ENCODE measurements at regions not wholly inside any gene's neighbourhood (a gene's known extent, or its start where the extent isn't known, plus 50 kb on each side); places are given as distances from the start of the nearest gene placed in this dataset.

GRCh38 chr5:91670122-91670521 is 287.0 kb upstream of the ARRDC3 start:
- TF ChIP-seq POLR2AphosphoS5 (IDR thresholded peaks at IDR 0.05) (no peak), POLR2A (IDR thresholded peaks at IDR 0.05) (no peak)
- TF ChIP-seq, protein P1, sequence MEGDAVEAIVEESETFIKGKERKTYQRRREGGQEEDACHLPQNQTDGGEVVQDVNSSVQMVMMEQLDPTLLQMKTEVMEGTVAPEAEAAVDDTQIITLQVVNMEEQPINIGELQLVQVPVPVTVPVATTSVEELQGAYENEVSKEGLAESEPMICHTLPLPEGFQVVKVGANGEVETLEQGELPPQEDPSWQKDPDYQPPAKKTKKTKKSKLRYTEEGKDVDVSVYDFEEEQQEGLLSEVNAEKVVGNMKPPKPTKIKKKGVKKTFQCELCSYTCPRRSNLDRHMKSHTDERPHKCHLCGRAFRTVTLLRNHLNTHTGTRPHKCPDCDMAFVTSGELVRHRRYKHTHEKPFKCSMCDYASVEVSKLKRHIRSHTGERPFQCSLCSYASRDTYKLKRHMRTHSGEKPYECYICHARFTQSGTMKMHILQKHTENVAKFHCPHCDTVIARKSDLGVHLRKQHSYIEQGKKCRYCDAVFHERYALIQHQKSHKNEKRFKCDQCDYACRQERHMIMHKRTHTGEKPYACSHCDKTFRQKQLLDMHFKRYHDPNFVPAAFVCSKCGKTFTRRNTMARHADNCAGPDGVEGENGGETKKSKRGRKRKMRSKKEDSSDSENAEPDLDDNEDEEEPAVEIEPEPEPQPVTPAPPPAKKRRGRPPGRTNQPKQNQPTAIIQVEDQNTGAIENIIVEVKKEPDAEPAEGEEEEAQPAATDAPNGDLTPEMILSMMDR (IDR thresholded peaks at IDR 0.05 in 8 of 11, conservative IDR thresholded peaks at IDR 0.05 in 3 of 11), result no peak
- Histone ChIP-seq H3K27ac (no peak overlapping the region), H3K36me3 (no peaks in the 10 kb centered on the region), H3K9me3 (no peaks in the 10 kb centered on the region), H3K4me1 (no peaks in the 10 kb centered on the region), H3K4me3 (no peak overlapping the region), H3K27me3 (replicated peaks in 1 of 7) (no peaks in the 10 kb centered on the region)
- intact Hi-C loops (cut with DNase I; ENCODE audit: low total_unique reads), result no loop called here
- no peak for DNase-seq
- 82 to 94% (median 83%) methylated on average over 2 of the region's 2 CpGs for WGBS, 5 donors

GRCh38 chr5:91668261-91668660 is 285.1 kb upstream of the ARRDC3 start:
- H3K4me1 ChIP-seq, result no peaks in the 10 kb centered on the region
- H3K36me3 ChIP-seq, result no peaks in the 10 kb centered on the region

DNA sequence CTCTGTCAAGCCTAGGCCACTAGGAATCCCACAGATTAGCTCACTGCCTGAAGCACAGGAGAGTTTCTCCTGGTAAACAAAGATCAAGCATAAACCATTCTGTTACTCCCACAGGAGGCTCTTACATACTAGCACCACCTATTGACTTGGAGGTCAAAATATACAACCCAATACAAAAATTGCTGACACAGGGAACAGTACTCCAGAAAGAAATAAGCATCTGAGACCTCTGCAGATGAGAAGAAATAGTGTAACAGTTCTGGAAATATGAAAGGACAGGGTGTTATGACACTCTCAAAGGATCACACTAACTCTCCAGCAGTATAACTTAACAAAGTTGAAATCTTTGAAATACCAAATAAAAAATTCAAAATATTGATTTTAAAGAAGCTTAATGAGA is 269.6 kb upstream of the ARRDC3 start:
- H3K9me3 ChIP-seq, result peaks cover 4 to 67% (median 60%) of the 10 kb centered on the region in 8 donors
- no peak overlapping the region for H3K4me3 ChIP-seq
- H3K36me3 ChIP-seq, result no peaks in the 10 kb centered on the region
- TF ChIP-seq POLR2AphosphoS5 (IDR thresholded peaks at IDR 0.05) (no peak), POLR2A (IDR thresholded peaks at IDR 0.05) (no peak)
- TF ChIP-seq, protein P1 (IDR thresholded peaks at IDR 0.05 in 8 of 11, conservative IDR thresholded peaks at IDR 0.05 in 3 of 11), result no peak
- H3K27me3 ChIP-seq (replicated peaks in 1 of 7), result no peaks in the 10 kb centered on the region
- no peak for DNase-seq
- H3K4me1 ChIP-seq, result no peaks in the 10 kb centered on the region
- H3K27ac ChIP-seq, result no peak overlapping the region
- intact Hi-C loops (cut with DNase I; ENCODE audit: low total_unique reads), result no loop called here

More at GRCh38 chr5:91668261-91668660, 285.1 kb upstream of the ARRDC3 start:
- Histone ChIP-seq H3K27ac (no peak overlapping the region), H3K4me3 (no peak overlapping the region), H3K27me3 (replicated peaks in 1 of 7) (no peaks in the 10 kb centered on the region), H3K9me3 (no peaks in the 10 kb centered on the region)
- WGBS, 5 donors, result 84 to 95% (median 86%) methylated on average over 3 of the region's 3 CpGs
- intact Hi-C loops (cut with DNase I; ENCODE audit: low total_unique reads), result no loop called here
- DNase-seq, result no peak
- TF ChIP-seq, protein P1 (IDR thresholded peaks at IDR 0.05 in 8 of 11, conservative IDR thresholded peaks at IDR 0.05 in 3 of 11), result no peak
- TF ChIP-seq POLR2A (IDR thresholded peaks at IDR 0.05) (no peak), POLR2AphosphoS5 (IDR thresholded peaks at IDR 0.05) (no peak)

DNA sequence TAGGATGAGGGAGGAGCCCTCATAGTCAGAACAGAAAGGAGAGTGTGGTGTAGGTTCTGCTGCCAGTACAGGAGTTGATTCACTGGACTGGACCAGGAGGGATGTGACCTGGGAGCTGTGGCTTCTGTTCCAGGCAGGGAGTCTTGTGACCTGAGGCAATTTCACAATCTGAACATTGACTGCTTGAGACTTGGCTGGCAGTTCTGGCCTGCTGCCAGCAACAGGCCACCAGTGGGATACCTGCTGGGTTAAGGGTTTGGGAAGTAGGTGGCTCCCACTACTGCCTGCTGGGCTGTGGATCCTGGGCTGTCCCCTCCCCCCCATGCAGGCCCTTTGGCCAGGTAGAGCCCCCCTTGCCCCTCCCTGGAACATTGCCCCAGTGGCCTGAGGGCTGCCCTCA is 268.6 kb upstream of the ARRDC3 start:
- DNase-seq, result no peak
- H3K36me3 ChIP-seq, result no peaks in the 10 kb centered on the region
- H3K27me3 ChIP-seq (replicated peaks in 1 of 7), result no peaks in the 10 kb centered on the region
- intact Hi-C loops (cut with DNase I; ENCODE audit: low total_unique reads), result no loop called here
- H3K4me3 ChIP-seq, result no peak overlapping the region
- TF ChIP-seq POLR2A (IDR thresholded peaks at IDR 0.05) (no peak), POLR2AphosphoS5 (IDR thresholded peaks at IDR 0.05) (no peak)
- TF ChIP-seq, protein P1 (IDR thresholded peaks at IDR 0.05 in 8 of 11, conservative IDR thresholded peaks at IDR 0.05 in 3 of 11), result no peak
- peaks cover 4 to 58% (median 50%) of the 10 kb centered on the region in 8 donors for H3K9me3 ChIP-seq
- H3K4me1 ChIP-seq, result no peaks in the 10 kb centered on the region
- no peak overlapping the region for H3K27ac ChIP-seq

All from spleen (tissue), 11 donors.